Natural killer cell (primary cell): ENCODE measurements at regions not wholly inside any gene's neighbourhood (a gene's known extent, or its start where the extent isn't known, plus 50 kb on each side); places are given as distances from the start of the nearest gene placed in this dataset.

Source experiments
- ATAC-seq, 3 donors: fragments of 150-1000 bp in 2 of 3; fragments of 200-7000 bp in 1 of 3; cut with Tn5 transposase; 1 replicate in 1 of 3; 2 replicates in 2 of 3; pipeline ENCODE4 v1.10.0; 2021; ENCODE audit warnings: mild to moderate bottlenecking in 2 of 3, moderate library complexity in 2 of 3
- DNase-seq, 2 donors: peaks; one replicate each; pipeline versions ENCODE4 v3.0.0 to v3.0.0-alpha.2; 2013 to 2021; ENCODE audit warnings: mixed read lengths in 1 of 2
- H3K27ac ChIP-seq: one replicate; pipeline ENCODE4 v1.5.1; 2013; ENCODE audit warnings: mild to moderate bottlenecking, low read length
- H3K27me3 ChIP-seq: one replicate; pipeline ENCODE4 v1.6.1; 2013; ENCODE audit warnings: low read length; ENCODE audit not compliant: control insufficient read depth, insufficient read depth
- H3K36me3 ChIP-seq: one replicate; pipeline ENCODE4 v1.6.1; 2013; ENCODE audit warnings: low read length; ENCODE audit not compliant: control insufficient read depth, insufficient read depth
- H3K4me1 ChIP-seq: one replicate; pipeline ENCODE4 v1.6.1; 2013; ENCODE audit warnings: low read length; ENCODE audit not compliant: control insufficient read depth, insufficient read depth
- H3K4me3 ChIP-seq: one replicate; pipeline ENCODE4 v1.5.1; 2013; ENCODE audit warnings: low read length
- H3K9me3 ChIP-seq: one replicate; pipeline ENCODE4 v1.6.1; 2013; ENCODE audit warnings: low read length; ENCODE audit not compliant: control insufficient read depth, insufficient read depth
- H3K27ac Mint-ChIP-seq, 2 donors: one replicate each; pipeline ENCODE4 v1.8.0; 2022; ENCODE audit warnings: mild to moderate bottlenecking in 2 of 2, mixed read lengths in 2 of 2, moderate library complexity in 1 of 2
- H3K27me3 Mint-ChIP-seq, 2 donors: one replicate each; pipeline ENCODE4 v1.8.0; 2022; ENCODE audit warnings: low read depth in 2 of 2, mixed read lengths in 2 of 2
- H3K36me3 Mint-ChIP-seq: one replicate; pipeline ENCODE4 v1.8.0; 2022; ENCODE audit warnings: mixed read lengths
- H3K4me1 Mint-ChIP-seq, 2 donors: one replicate each; pipeline ENCODE4 v1.8.0; 2022; ENCODE audit warnings: mixed read lengths in 2 of 2
- H3K4me3 Mint-ChIP-seq: one replicate; pipeline ENCODE4 v1.8.0; 2022; ENCODE audit warnings: mild to moderate bottlenecking, moderate library complexity, mixed read lengths
- H3K9me3 Mint-ChIP-seq, 2 donors: one replicate each; pipeline ENCODE4 v1.8.0; 2022; ENCODE audit warnings: mixed read lengths in 2 of 2
- WGBS: methylation state at CpG from one replicate; pipeline ENCODE4 v1.1.7; 2013; ENCODE audit warnings: missing lambda C conversion rate; ENCODE audit not compliant: insufficient coverage; 5-methylcytosine and 5-hydroxymethylcytosine counted together
- intact Hi-C: fragments of 100-400 bp; cut with micrococcal nuclease; formaldehyde crosslinking; loops from one replicate; pipeline ENCODE4 v1.14.2; 2022
- TF ChIP-seq, protein P1 (sequence below): fragments of 200-600 bp; IDR thresholded peaks from one replicate; pipeline ENCODE4 v1.8.0; 2022; ENCODE audit warnings: antibody characterized with exemption

DNA sequence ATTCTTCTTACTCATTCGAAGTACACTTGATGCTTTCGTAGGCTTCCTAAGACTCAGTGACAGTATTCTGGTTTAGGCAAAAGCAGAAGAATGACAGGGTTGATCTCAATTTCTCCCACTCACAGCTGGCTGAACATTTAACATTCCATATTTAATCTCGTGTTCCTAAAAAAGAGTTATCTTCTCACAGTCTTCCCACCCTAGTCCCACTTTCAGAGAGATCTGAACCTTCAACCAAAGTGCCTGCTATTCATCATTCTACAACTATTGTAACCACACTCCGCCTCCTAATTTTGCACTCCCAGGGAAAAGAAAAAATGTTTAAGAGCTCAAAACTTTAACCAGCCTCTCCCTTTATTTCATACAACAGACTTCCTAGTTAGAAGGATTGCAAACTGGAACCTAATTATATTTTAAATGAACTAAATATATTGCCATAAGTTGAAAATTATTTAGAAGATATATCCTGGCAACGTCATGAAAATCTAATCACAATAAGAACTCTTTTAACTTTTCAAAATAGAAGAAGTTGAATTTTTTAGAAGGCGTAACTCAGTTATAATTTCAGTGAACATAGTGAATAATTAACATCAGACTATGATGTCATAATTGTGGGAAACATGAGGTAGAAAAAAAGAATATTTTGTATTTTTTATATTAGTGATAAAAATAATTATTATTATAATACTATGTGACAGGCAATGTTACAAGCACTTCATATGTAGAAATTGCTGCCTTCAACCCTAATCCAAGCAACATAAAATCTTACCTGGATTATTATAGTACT is 540.9 kb upstream of the ADGRL2 start:
- Mint-ChIP-seq H3K9me3 (peaks cover 7 to 16% of the 10 kb centered on the region in 2 donors), H3K36me3 (no peaks in the 10 kb centered on the region), H3K27me3 (no peaks in the 10 kb centered on the region), H3K27ac (no peak overlapping the region), H3K4me3 (no peak overlapping the region), H3K4me1 (no peaks in the 10 kb centered on the region)
- Histone ChIP-seq H3K36me3 (no peaks in the 10 kb centered on the region), H3K4me1 (no peaks in the 10 kb centered on the region), H3K27me3 (no peaks in the 10 kb centered on the region), H3K27ac (no peak overlapping the region), H3K9me3 (no peaks in the 10 kb centered on the region), H3K4me3 (no peak overlapping the region)
- TF ChIP-seq, protein P1, sequence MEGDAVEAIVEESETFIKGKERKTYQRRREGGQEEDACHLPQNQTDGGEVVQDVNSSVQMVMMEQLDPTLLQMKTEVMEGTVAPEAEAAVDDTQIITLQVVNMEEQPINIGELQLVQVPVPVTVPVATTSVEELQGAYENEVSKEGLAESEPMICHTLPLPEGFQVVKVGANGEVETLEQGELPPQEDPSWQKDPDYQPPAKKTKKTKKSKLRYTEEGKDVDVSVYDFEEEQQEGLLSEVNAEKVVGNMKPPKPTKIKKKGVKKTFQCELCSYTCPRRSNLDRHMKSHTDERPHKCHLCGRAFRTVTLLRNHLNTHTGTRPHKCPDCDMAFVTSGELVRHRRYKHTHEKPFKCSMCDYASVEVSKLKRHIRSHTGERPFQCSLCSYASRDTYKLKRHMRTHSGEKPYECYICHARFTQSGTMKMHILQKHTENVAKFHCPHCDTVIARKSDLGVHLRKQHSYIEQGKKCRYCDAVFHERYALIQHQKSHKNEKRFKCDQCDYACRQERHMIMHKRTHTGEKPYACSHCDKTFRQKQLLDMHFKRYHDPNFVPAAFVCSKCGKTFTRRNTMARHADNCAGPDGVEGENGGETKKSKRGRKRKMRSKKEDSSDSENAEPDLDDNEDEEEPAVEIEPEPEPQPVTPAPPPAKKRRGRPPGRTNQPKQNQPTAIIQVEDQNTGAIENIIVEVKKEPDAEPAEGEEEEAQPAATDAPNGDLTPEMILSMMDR = no peak
- ATAC-seq (no peak), DNase-seq (no peak)
- intact Hi-C loops = no loop called here
- WGBS = 83% methylated on average over 4 of the region's 6 CpGs

DNA sequence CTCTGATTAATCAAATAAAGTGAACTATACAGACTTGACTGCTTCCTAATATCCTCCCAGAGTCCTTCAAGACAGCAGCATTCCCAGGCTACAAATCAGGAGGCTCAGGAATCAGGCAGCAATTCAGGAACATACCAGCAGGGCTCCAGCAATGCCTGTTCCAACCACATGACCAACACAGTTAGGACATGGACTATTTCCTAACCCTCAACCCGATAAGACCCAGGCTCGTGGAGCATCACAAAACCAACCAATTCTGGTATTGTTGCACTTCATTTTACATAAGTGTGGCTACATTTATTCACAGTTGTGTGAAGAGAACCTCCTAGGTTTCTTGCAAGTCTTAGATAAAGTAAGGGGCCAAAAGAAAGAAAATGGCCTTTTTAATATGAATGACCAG is 546.2 kb upstream of the ADGRL2 start:
- Mint-ChIP-seq H3K27me3 (no peaks in the 10 kb centered on the region), H3K27ac (no peak overlapping the region), H3K4me3 (no peak overlapping the region), H3K4me1 (no peaks in the 10 kb centered on the region), H3K9me3 (peaks cover 9 to 13% of the 10 kb centered on the region in 2 donors), H3K36me3 (no peaks in the 10 kb centered on the region)
- ATAC-seq (no peak), DNase-seq (no peak)
- Histone ChIP-seq H3K4me3 (no peak overlapping the region), H3K27ac (no peak overlapping the region), H3K4me1 (no peaks in the 10 kb centered on the region), H3K9me3 (peaks cover 2% of the 10 kb centered on the region), H3K27me3 (no peaks in the 10 kb centered on the region), H3K36me3 (no peaks in the 10 kb centered on the region)
- intact Hi-C loops = no loop called here
- TF ChIP-seq, protein P1 = no peak
- WGBS = 83% methylated on average over 2 of the region's 2 CpGs

DNA sequence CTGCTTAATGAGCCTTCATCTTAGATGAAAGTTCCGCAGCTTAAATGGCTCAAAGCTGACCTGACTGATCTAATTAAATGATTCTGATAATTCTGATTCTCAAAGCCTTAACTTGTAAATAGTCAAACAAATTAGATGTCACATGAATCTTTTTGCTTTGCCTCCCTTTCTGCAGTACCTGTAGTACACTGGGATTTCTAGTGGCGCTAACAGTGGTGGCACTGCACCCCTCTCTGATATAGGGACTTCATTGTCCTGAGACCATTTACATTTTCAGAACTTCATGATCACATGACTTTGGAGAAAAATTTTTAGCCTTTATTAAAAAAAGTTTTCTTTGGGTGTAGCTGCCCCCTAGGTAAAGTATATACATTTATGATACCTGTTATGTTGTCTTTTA is 546.7 kb upstream of the ADGRL2 start:
- H3K36me3 ChIP-seq = no peaks in the 10 kb centered on the region
- peaks cover 11 to 17% of the 10 kb centered on the region in 2 donors for H3K9me3 Mint-ChIP-seq
- ATAC-seq (no peak), DNase-seq (no peak)
- TF ChIP-seq, protein P1 = no peak
- H3K4me1 Mint-ChIP-seq = no peaks in the 10 kb centered on the region
- H3K4me1 ChIP-seq = no peaks in the 10 kb centered on the region
- intact Hi-C loops = no loop called here
- no peak overlapping the region for H3K4me3 Mint-ChIP-seq
- H3K27ac ChIP-seq = no peak overlapping the region
- no peaks in the 10 kb centered on the region for H3K27me3 Mint-ChIP-seq
- H3K9me3 ChIP-seq = peaks cover 2% of the 10 kb centered on the region
- H3K27me3 ChIP-seq = no peaks in the 10 kb centered on the region
- 100% methylated on average over 2 of the region's 2 CpGs for WGBS
- H3K36me3 Mint-ChIP-seq = no peaks in the 10 kb centered on the region
- H3K4me3 ChIP-seq = no peak overlapping the region
- no peak overlapping the region for H3K27ac Mint-ChIP-seq
